ENCODE measurements at regions not wholly inside any gene's neighbourhood (a gene's known extent, or its start where the extent isn't known, plus 50 kb on each side); places are given as distances from the start of the nearest gene placed in this dataset.

DNA sequence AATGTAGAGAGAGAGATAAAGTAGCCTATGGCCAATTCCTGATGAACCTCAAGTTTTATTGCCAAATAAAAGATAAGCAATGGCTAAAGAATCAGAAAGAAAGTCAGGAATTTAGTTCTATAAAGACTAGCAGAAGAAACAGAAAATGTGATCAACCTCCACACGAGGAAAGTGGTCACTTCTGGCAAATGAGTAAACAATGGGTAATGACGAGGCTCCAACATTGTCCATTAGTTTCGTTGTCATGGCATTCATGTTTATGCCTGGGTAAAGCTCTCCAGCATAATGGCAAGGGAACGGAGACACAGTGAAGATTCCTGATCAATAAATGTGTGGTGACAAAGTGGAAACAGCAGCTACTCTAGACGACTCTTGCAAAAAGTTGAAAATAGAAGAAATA lies 341.8 kb upstream of the CTNND2 start:
- H3K4me3 ChIP-seq, result no peak overlapping the region
- H3K27me3 ChIP-seq, result no peaks in the 10 kb centered on the region
- H3K9me3 ChIP-seq, result no peaks in the 10 kb centered on the region
- TF ChIP-seq POLR2A (IDR thresholded peaks at IDR 0.05) (no peak), EP300 (IDR thresholded peaks at IDR 0.05) (no peak)
- TF ChIP-seq, protein P1, sequence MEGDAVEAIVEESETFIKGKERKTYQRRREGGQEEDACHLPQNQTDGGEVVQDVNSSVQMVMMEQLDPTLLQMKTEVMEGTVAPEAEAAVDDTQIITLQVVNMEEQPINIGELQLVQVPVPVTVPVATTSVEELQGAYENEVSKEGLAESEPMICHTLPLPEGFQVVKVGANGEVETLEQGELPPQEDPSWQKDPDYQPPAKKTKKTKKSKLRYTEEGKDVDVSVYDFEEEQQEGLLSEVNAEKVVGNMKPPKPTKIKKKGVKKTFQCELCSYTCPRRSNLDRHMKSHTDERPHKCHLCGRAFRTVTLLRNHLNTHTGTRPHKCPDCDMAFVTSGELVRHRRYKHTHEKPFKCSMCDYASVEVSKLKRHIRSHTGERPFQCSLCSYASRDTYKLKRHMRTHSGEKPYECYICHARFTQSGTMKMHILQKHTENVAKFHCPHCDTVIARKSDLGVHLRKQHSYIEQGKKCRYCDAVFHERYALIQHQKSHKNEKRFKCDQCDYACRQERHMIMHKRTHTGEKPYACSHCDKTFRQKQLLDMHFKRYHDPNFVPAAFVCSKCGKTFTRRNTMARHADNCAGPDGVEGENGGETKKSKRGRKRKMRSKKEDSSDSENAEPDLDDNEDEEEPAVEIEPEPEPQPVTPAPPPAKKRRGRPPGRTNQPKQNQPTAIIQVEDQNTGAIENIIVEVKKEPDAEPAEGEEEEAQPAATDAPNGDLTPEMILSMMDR (IDR thresholded peaks at IDR 0.05), result no peak
- H3K36me3 ChIP-seq, result no peaks in the 10 kb centered on the region
- no peak for DNase-seq
- intact Hi-C loops (cut with DNase I), result no loop called here
- 72 to 84% (median 77%) methylated on average over 5 of the region's 5 CpGs for WGBS, 3 donors
- H3K27ac ChIP-seq, result no peak overlapping the region
- no peaks in the 10 kb centered on the region for H3K4me1 ChIP-seq (ENCODE audit: insufficient read depth)

- 85 to 91% (median 90%) methylated on average over 3 of the region's 3 CpGs for WGBS, 3 donors
- intact Hi-C loops (cut with DNase I), result no loop called here
- Histone ChIP-seq H3K27me3 (no peaks in the 10 kb centered on the region), H3K9me3 (no peaks in the 10 kb centered on the region), H3K27ac (no peak overlapping the region), H3K36me3 (no peaks in the 10 kb centered on the region), H3K4me1 (ENCODE audit: insufficient read depth) (no peaks in the 10 kb centered on the region), H3K4me3 (no peak overlapping the region)
- TF ChIP-seq POLR2A (IDR thresholded peaks at IDR 0.05) (no peak), EP300 (IDR thresholded peaks at IDR 0.05) (no peak)
- TF ChIP-seq, protein P1 (IDR thresholded peaks at IDR 0.05), result no peak
- no peak for DNase-seq
Observed at GRCh38 chr5:12245429-12245828, 341.2 kb upstream of the CTNND2 start.

DNA sequence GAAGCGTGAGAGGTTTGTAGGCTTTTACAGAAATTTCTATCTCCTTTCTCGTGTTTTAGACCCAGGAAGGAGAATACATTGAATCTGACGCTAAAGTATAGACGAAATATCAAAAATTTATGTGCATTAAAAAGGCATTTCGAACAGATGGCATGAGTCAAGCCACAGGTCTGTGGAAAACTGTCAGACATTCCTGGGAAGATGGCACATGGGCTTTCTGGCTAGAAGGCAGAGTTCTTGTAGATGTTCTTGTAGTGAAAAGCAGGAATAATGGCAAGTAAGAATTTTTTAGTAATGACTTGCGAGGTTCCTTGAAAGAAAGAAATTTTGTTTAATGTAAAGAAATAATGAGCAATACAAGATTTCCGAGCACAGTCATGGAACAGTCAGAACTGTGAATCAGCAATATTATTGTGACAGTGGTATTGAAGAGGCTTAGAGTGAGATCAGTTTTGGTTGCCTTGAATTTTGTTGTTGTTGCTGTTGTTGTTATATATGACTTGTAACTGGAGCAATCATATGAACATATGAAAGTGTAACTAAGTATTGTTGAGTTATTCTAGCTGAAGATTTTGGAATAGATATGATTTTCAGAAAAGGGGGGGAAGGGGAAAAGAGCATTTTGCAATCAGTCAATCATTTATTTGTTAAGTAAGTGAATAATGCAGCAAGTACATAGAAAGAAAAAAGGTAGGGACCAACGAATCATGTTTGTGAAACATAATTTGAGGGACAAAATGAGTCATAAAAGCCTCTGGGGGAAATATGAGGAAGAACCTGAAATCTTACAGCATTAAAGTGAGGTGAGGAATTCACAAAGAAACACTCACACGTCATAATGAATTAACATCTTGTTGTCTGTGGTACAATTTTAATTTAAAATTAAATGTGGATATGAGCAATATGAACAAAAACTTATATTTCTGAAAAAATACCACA lies 339.0 kb upstream of the CTNND2 start:
- 70 to 77% (median 77%) methylated on average over 9 of the region's 9 CpGs for WGBS, 3 donors
- intact Hi-C loops (cut with DNase I), result no loop called here
- H3K4me1 ChIP-seq (ENCODE audit: insufficient read depth), result no peaks in the 10 kb centered on the region
- no peaks in the 10 kb centered on the region for H3K36me3 ChIP-seq
- H3K27me3 ChIP-seq, result no peaks in the 10 kb centered on the region
- H3K4me3 ChIP-seq, result no peak overlapping the region
- H3K27ac ChIP-seq, result no peak overlapping the region
- no peak for DNase-seq
- TF ChIP-seq, protein P1 (IDR thresholded peaks at IDR 0.05), result no peak
- TF ChIP-seq POLR2A (IDR thresholded peaks at IDR 0.05) (no peak), EP300 (IDR thresholded peaks at IDR 0.05) (no peak)
- H3K9me3 ChIP-seq, result no peaks in the 10 kb centered on the region

DNA sequence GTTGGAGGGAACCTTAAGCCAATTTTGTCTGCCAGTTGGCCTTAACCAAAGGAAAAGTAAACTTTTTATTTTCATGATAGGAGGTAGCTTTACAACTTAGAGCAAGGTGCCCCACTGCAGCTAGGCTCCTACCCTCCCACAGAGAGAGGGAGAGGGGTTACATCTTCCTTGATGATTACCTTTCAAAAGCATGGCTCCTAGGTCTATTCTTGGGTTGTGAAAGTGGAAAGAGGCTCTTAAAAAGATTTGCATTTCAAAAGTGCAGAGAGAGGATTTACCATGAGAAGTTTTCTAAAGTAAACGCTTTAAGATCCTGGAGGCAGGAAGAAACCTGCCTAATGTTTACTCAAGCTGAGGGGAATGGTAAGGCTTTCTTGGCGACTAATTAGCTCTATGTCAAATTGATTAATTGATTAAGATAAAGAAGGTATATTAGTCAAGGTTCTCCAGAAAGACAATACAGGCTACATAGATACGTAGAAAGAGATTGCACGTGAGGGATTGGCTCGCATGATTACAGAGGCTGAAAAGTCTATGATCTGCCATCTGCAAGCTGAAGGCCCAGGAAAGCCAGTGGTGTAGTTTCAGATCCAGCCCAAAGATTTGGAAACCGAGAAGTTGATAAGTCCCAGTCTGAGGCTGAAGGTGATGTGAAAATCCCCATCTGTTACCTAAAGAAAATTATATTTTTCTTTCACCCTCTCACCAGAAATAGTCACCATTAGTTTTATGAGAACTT lies 333.8 kb upstream of the CTNND2 start:
- Histone ChIP-seq H3K9me3 (no peaks in the 10 kb centered on the region), H3K4me3 (no peak overlapping the region), H3K36me3 (no peaks in the 10 kb centered on the region), H3K4me1 (ENCODE audit: insufficient read depth) (no peaks in the 10 kb centered on the region), H3K27ac (no peak overlapping the region), H3K27me3 (no peaks in the 10 kb centered on the region)
- TF ChIP-seq, protein P1 (IDR thresholded peaks at IDR 0.05), result no peak
- TF ChIP-seq POLR2A (IDR thresholded peaks at IDR 0.05), result no peak
- TF ChIP-seq EP300 (IDR thresholded peaks at IDR 0.05), result no peak
- WGBS, 3 donors, result 10 to 18% (median 12%) methylated on average over 6 of the region's 6 CpGs
- intact Hi-C loops (cut with DNase I), result no loop called here
- no peak for DNase-seq
